ENCODE measurements at regions not wholly inside any gene's neighbourhood (a gene's known extent, or its start where the extent isn't known, plus 50 kb on each side); places are given as distances from the start of the nearest gene placed in this dataset.
"Not testable (repeated sequence)": the region's sequence is repeated elsewhere in the genome, so short reads cannot be mapped to it uniquely, and the experiment has no call there.

GRCh38 chr3:28623106-28623505 lies 274.5 kb upstream of the AZI2 start:
- H3K27me3 ChIP-seq (ENCODE audit: insufficient read depth, low read depth) = no peaks in the 10 kb centered on the region
- H3K36me3 ChIP-seq (ENCODE audit: insufficient read depth) = no peaks in the 10 kb centered on the region
- no peaks in the 10 kb centered on the region for H3K4me1 ChIP-seq (ENCODE audit: low read depth, poor library complexity, severe bottlenecking)
- no peak overlapping the region for H3K27ac ChIP-seq
- TF ChIP-seq, protein P1, sequence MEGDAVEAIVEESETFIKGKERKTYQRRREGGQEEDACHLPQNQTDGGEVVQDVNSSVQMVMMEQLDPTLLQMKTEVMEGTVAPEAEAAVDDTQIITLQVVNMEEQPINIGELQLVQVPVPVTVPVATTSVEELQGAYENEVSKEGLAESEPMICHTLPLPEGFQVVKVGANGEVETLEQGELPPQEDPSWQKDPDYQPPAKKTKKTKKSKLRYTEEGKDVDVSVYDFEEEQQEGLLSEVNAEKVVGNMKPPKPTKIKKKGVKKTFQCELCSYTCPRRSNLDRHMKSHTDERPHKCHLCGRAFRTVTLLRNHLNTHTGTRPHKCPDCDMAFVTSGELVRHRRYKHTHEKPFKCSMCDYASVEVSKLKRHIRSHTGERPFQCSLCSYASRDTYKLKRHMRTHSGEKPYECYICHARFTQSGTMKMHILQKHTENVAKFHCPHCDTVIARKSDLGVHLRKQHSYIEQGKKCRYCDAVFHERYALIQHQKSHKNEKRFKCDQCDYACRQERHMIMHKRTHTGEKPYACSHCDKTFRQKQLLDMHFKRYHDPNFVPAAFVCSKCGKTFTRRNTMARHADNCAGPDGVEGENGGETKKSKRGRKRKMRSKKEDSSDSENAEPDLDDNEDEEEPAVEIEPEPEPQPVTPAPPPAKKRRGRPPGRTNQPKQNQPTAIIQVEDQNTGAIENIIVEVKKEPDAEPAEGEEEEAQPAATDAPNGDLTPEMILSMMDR (conservative IDR thresholded peaks at IDR 0.05; ENCODE audit: low read depth, low read length) = no peak
- no peaks in the 10 kb centered on the region for H3K79me2 ChIP-seq (ENCODE audit: insufficient read depth, low read depth)
- no peaks in the 10 kb centered on the region for H4K20me1 ChIP-seq (ENCODE audit: insufficient read depth)
- no peak overlapping the region for H3K4me2 ChIP-seq
- no peak overlapping the region for H3K4me3 ChIP-seq (IDR thresholded peaks at IDR 0.05; ENCODE audit: insufficient read depth, low read depth, low read length)
- no peak overlapping the region for H3K9ac ChIP-seq
- no peak overlapping the region for H2AFZ ChIP-seq (ENCODE audit: low read depth)

GRCh38 chr3:28624084-28624483 lies 275.5 kb upstream of the AZI2 start:
- no peak overlapping the region for H3K4me3 ChIP-seq (IDR thresholded peaks at IDR 0.05; ENCODE audit: insufficient read depth, low read depth, low read length)
- H3K4me2 ChIP-seq = no peak overlapping the region
- H3K4me1 ChIP-seq (ENCODE audit: low read depth, poor library complexity, severe bottlenecking) = no peaks in the 10 kb centered on the region
- no peak overlapping the region for H2AFZ ChIP-seq (ENCODE audit: low read depth)
- no peak overlapping the region for H3K27ac ChIP-seq
- H4K20me1 ChIP-seq (ENCODE audit: insufficient read depth) = no peaks in the 10 kb centered on the region
- H3K9ac ChIP-seq = no peak overlapping the region
- H3K36me3 ChIP-seq (ENCODE audit: insufficient read depth) = no peaks in the 10 kb centered on the region
- no peaks in the 10 kb centered on the region for H3K27me3 ChIP-seq (ENCODE audit: insufficient read depth, low read depth)
- H3K79me2 ChIP-seq (ENCODE audit: insufficient read depth, low read depth) = no peaks in the 10 kb centered on the region
- TF ChIP-seq, protein P1 (conservative IDR thresholded peaks at IDR 0.05; ENCODE audit: low read depth, low read length) = no peak

- not testable (repeated sequence) for H2AFZ ChIP-seq (ENCODE audit: low read depth); H3K9ac ChIP-seq; H3K27me3 ChIP-seq (ENCODE audit: insufficient read depth, low read depth); H3K4me2 ChIP-seq; H3K79me2 ChIP-seq (ENCODE audit: insufficient read depth, low read depth); H3K27ac ChIP-seq; H4K20me1 ChIP-seq (ENCODE audit: insufficient read depth); H3K4me1 ChIP-seq (ENCODE audit: low read depth, poor library complexity, severe bottlenecking); H3K4me3 ChIP-seq (IDR thresholded peaks at IDR 0.05; ENCODE audit: insufficient read depth, low read depth, low read length); H3K36me3 ChIP-seq (ENCODE audit: insufficient read depth)
These were observed 279.2 kb upstream of the AZI2 start for GRCh38 chr3:28627843-28628242.

- Histone ChIP-seq H2AFZ (ENCODE audit: low read depth) (no peak overlapping the region), H3K79me2 (ENCODE audit: insufficient read depth, low read depth) (no peaks in the 10 kb centered on the region), H3K36me3 (ENCODE audit: insufficient read depth) (no peaks in the 10 kb centered on the region), H3K4me2 (no peak overlapping the region), H4K20me1 (ENCODE audit: insufficient read depth) (no peaks in the 10 kb centered on the region), H3K27me3 (ENCODE audit: insufficient read depth, low read depth) (no peaks in the 10 kb centered on the region), H3K27ac (no peak overlapping the region), H3K9ac (no peak overlapping the region), H3K4me1 (ENCODE audit: low read depth, poor library complexity, severe bottlenecking) (no peaks in the 10 kb centered on the region), H3K4me3 (IDR thresholded peaks at IDR 0.05; ENCODE audit: insufficient read depth, low read depth, low read length) (no peak overlapping the region)
- TF ChIP-seq, protein P1 (conservative IDR thresholded peaks at IDR 0.05; ENCODE audit: low read depth, low read length) = no peak
These were observed 285.4 kb upstream of the AZI2 start for GRCh38 chr3:28634019-28634418.

DNA sequence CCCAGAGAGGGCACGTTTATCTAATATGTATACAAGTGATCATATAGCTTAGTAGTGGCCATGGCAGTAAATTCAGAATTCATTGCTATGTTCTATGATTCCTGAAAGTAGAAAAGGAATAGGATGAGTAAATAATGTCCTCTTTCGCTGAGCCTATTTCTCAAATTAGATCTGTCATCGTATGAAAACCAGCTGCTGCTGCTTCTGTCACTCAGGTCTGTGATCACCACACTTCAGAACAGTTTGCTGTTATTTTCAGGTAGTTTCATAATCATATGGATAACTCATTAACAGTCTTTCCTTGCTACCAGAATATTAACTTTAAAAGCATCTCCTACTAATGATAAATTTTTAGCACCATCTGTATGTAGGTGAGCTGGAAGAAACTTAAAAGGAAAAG lies 289.1 kb upstream of the AZI2 start:
- Histone ChIP-seq H3K27me3 (ENCODE audit: insufficient read depth, low read depth) (no peaks in the 10 kb centered on the region), H3K27ac (no peak overlapping the region), H3K4me3 (IDR thresholded peaks at IDR 0.05; ENCODE audit: insufficient read depth, low read depth, low read length) (no peak overlapping the region), H3K9ac (no peak overlapping the region), H4K20me1 (ENCODE audit: insufficient read depth) (no peaks in the 10 kb centered on the region), H3K79me2 (ENCODE audit: insufficient read depth, low read depth) (no peaks in the 10 kb centered on the region), H3K4me1 (ENCODE audit: low read depth, poor library complexity, severe bottlenecking) (no peaks in the 10 kb centered on the region), H2AFZ (ENCODE audit: low read depth) (no peak overlapping the region), H3K36me3 (ENCODE audit: insufficient read depth) (no peaks in the 10 kb centered on the region), H3K4me2 (no peak overlapping the region)
- TF ChIP-seq, protein P1 (conservative IDR thresholded peaks at IDR 0.05; ENCODE audit: low read depth, low read length) = no peak
